Suprapubic skin (tissue), 4 donors: ENCODE measurements at regions not wholly inside any gene's neighbourhood (a gene's known extent, or its start where the extent isn't known, plus 50 kb on each side); places are given as distances from the start of the nearest gene placed in this dataset.

Experiments
- DNase-seq, 2 donors: peaks; one replicate each; pipeline ENCODE4 v3.0.0-alpha.2; 2019; ENCODE audit warnings: low spot score in 2 of 2
- H3K27ac ChIP-seq: fragments of 200-600 bp; sonication (generic); one replicate; pipeline ENCODE4 v1.5.1; 2019
- H3K27me3 ChIP-seq: fragments of 200-600 bp; sonication (generic); one replicate; pipeline ENCODE4 v1.5.1; 2019
- H3K36me3 ChIP-seq: fragments of 200-600 bp; sonication (generic); one replicate; pipeline ENCODE4 v1.5.1; 2019
- H3K4me1 ChIP-seq: fragments of 200-600 bp; sonication (generic); one replicate; pipeline ENCODE4 v1.5.1; 2019
- H3K4me3 ChIP-seq: fragments of 200-600 bp; sonication (generic); one replicate; pipeline ENCODE4 v1.5.1; 2019; ENCODE audit warnings: mild to moderate bottlenecking
- H3K9me3 ChIP-seq: fragments of 200-600 bp; sonication (generic); one replicate; pipeline ENCODE4 v1.5.1; 2019
- CTCF ChIP-seq, 2 donors: fragments of 200-600 bp in 1 of 2; fragments of 450-650 bp in 1 of 2; sonication (generic) in 1 of 2; IDR thresholded peaks; one replicate each; pipeline ENCODE4 v1.5.1; 2016 to 2019; ENCODE audit warnings: antibody characterized with exemption in 2 of 2, mild to moderate bottlenecking in 1 of 2, moderate library complexity in 1 of 2
- EP300 ChIP-seq: sonication (generic); formaldehyde crosslinking; IDR thresholded peaks from one replicate; pipeline ENCODE4 v1.6.1; 2017; ENCODE audit warnings: antibody characterized with exemption
- POLR2A ChIP-seq, 2 donors: fragments of 450-650 bp; IDR thresholded peaks; one replicate each; pipeline ENCODE4 v1.6.1; 2017; ENCODE audit warnings: antibody characterized with exemption in 2 of 2, mild to moderate bottlenecking in 2 of 2, moderate library complexity in 2 of 2
- POLR2AphosphoS5 ChIP-seq, 3 donors: sonication (generic); formaldehyde crosslinking; IDR thresholded peaks; one replicate each; pipeline ENCODE4 v1.6.1; 2017; ENCODE audit warnings: antibody characterized with exemption in 3 of 3
- WGBS: methylation state at CpG from one replicate; pipeline ENCODE4 v1.1.5; 2018; 5-methylcytosine and 5-hydroxymethylcytosine counted together

GRCh38 chr6:105487040-105487790 is 84.3 kb upstream of the PREP start:
- no peaks in the 10 kb centered on the region for H3K36me3 ChIP-seq
- no peak overlapping the region for H3K27ac ChIP-seq
- DNase-seq: no peak
- H3K4me1 ChIP-seq: peaks cover 17% of the 10 kb centered on the region
- no peaks in the 10 kb centered on the region for H3K9me3 ChIP-seq
- no peak for TF ChIP-seq POLR2A (IDR thresholded peaks at IDR 0.05)
- TF ChIP-seq POLR2AphosphoS5 (IDR thresholded peaks at IDR 0.05): no peak
- TF ChIP-seq CTCF (IDR thresholded peaks at IDR 0.05): no peak
- TF ChIP-seq EP300: no peak
- 88% methylated on average over 9 of the region's 9 CpGs for WGBS
- H3K27me3 ChIP-seq: no peaks in the 10 kb centered on the region
- H3K4me3 ChIP-seq: no peak overlapping the region

GRCh38 chr6:105485456-105485855 is 82.6 kb upstream of the PREP start:
- no peaks in the 10 kb centered on the region for H3K27me3 ChIP-seq
- 62% methylated on average over 5 of the region's 5 CpGs for WGBS
- no peaks in the 10 kb centered on the region for H3K36me3 ChIP-seq
- no peak overlapping the region for H3K27ac ChIP-seq
- H3K4me1 ChIP-seq: peaks cover 17% of the 10 kb centered on the region
- DNase-seq: no peak
- TF ChIP-seq POLR2AphosphoS5 (IDR thresholded peaks at IDR 0.05): no peak
- TF ChIP-seq EP300: no peak
- TF ChIP-seq POLR2A (IDR thresholded peaks at IDR 0.05): no peak
- TF ChIP-seq CTCF (IDR thresholded peaks at IDR 0.05): no peak
- H3K9me3 ChIP-seq: no peaks in the 10 kb centered on the region
- H3K4me3 ChIP-seq: no peak overlapping the region

- no peak overlapping the region for H3K27ac ChIP-seq
Observed at GRCh38 chr6:105484238-105485161, 81.6 kb upstream of the PREP start.

DNA sequence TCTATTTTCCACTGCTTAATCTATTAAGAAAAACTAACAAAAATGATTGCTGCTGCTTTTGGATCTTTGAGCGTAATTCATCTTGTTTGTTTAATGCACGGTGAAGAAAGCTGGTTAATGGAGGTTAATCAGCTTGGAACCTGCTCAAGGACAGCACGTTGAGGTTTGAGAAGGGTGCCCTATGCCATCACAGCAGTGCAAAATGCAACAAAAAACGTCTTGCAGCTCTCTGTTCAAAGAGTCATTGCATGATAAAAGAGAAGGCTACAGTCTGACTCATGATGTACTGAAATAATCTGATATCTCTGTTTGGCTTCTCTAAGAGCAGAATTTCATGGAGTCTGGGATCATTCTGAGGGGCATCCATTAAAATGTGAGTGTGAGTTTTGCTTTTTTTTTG is 80.6 kb upstream of the PREP start:
- no peak for DNase-seq
- no peak overlapping the region for H3K27ac ChIP-seq
- H3K27me3 ChIP-seq: no peaks in the 10 kb centered on the region
- H3K9me3 ChIP-seq: no peaks in the 10 kb centered on the region
- peaks cover 13% of the 10 kb centered on the region for H3K4me1 ChIP-seq
- 30% methylated on average over 4 of the region's 4 CpGs for WGBS
- no peaks in the 10 kb centered on the region for H3K36me3 ChIP-seq
- no peak overlapping the region for H3K4me3 ChIP-seq
- TF ChIP-seq CTCF (IDR thresholded peaks at IDR 0.05): no peak
- no peak for TF ChIP-seq EP300
- no peak for TF ChIP-seq POLR2AphosphoS5 (IDR thresholded peaks at IDR 0.05)
- no peak for TF ChIP-seq POLR2A (IDR thresholded peaks at IDR 0.05)

More at GRCh38 chr6:105484238-105485161, 81.6 kb upstream of the PREP start:
- Histone ChIP-seq H3K4me3 (no peak overlapping the region), H3K36me3 (no peaks in the 10 kb centered on the region), H3K27me3 (no peaks in the 10 kb centered on the region), H3K9me3 (no peaks in the 10 kb centered on the region), H3K4me1 (peaks cover 17% of the 10 kb centered on the region)
- TF ChIP-seq POLR2AphosphoS5 (IDR thresholded peaks at IDR 0.05): no peak
- peak; percentile 63 to 76 for TF ChIP-seq CTCF (IDR thresholded peaks at IDR 0.05)
- 34% methylated on average over 12 of the region's 12 CpGs for WGBS
- no peak for DNase-seq

DNA sequence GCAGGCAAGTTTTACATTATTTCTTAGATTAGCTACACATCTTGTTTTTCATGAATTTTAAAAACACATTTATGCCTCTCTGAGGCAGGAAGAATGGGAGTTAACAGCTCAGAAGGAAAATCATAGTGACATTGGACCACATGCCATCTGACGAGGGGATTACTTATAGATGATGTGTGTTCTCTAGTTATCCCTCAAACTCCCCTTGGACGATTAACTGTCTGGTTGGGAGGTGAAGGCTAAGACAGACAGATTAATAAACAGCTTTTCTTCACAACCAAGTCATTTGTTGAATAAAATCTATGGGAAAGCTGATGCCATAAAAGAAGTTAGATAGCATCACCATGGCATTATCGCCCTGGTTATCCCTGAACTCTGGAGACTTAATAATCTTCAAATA is 80.0 kb upstream of the PREP start:
- Histone ChIP-seq H3K4me1 (peaks cover 8% of the 10 kb centered on the region), H3K27me3 (no peaks in the 10 kb centered on the region), H3K9me3 (no peaks in the 10 kb centered on the region), H3K27ac (no peak overlapping the region), H3K36me3 (no peaks in the 10 kb centered on the region), H3K4me3 (no peak overlapping the region)
- WGBS: 81% methylated on average over 3 of the region's 3 CpGs
- no peak for DNase-seq
- no peak for TF ChIP-seq POLR2A (IDR thresholded peaks at IDR 0.05)
- no peak for TF ChIP-seq CTCF (IDR thresholded peaks at IDR 0.05)
- no peak for TF ChIP-seq POLR2AphosphoS5 (IDR thresholded peaks at IDR 0.05)
- TF ChIP-seq EP300: no peak
